MCF 10A (cell line): ENCODE measurements at regions not wholly inside any gene's neighbourhood (a gene's known extent, or its start where the extent isn't known, plus 50 kb on each side); places are given as distances from the start of the nearest gene placed in this dataset.
"Not testable (repeated sequence)": the region's sequence is repeated elsewhere in the genome, so short reads cannot be mapped to it uniquely, and the experiment has no call there.

Experiments used
- BruUV-seq: library from RNA; stranded (reverse); fragments of 400-500 nt; replicated peaks from 2 replicates; lab custom pipeline; 2021; lab: Mats Ljungman, UMichigan
- CTCF ChIA-PET: fragments of 300-600 bp; sonication (Branson Sonifier 250); formaldehyde crosslinking; extraction: SDS; loops from one replicate; lab custom pipeline; 2021; ENCODE audit warnings: antibody characterized with exemption, inconsistent platforms; lab: Yijun Ruan, JAX
- POLR2A ChIA-PET: fragments of 300-600, 350-650 bp; sonication (Branson Sonifier 250); formaldehyde crosslinking; extraction: SDS; loops from one replicate; lab custom pipeline; 2020; ENCODE audit warnings: antibody characterized with exemption, inconsistent platforms; lab: Yijun Ruan, JAX
- DNase-seq: peaks from one replicate; pipeline ENCODE4 v3.0.0-alpha.2; 2018; ENCODE audit not compliant: unreplicated experiment
- H3K27ac Mint-ChIP-seq: one replicate; pipeline ENCODE4 v1.8.0; 2022; ENCODE audit warnings: mild to moderate bottlenecking, low read depth, mixed read lengths; ENCODE audit not compliant: unreplicated experiment
- H3K27me3 Mint-ChIP-seq: one replicate; pipeline ENCODE4 v1.8.0; 2022; ENCODE audit warnings: mixed read lengths; ENCODE audit not compliant: insufficient read depth, unreplicated experiment
- H3K36me3 Mint-ChIP-seq: one replicate; pipeline ENCODE4 v1.8.0; 2022; ENCODE audit warnings: mild to moderate bottlenecking, moderate library complexity, mixed read lengths; ENCODE audit not compliant: insufficient read depth, unreplicated experiment
- H3K4me1 Mint-ChIP-seq: one replicate; pipeline ENCODE4 v1.8.0; 2022; ENCODE audit warnings: mixed read lengths; ENCODE audit not compliant: insufficient read depth, unreplicated experiment
- H3K4me3 Mint-ChIP-seq: one replicate; pipeline ENCODE4 v1.8.0; 2022; ENCODE audit warnings: mild to moderate bottlenecking, moderate library complexity, mixed read lengths; ENCODE audit not compliant: unreplicated experiment
- H3K9me3 Mint-ChIP-seq: one replicate; pipeline ENCODE4 v1.8.0; 2022; ENCODE audit warnings: mixed read lengths; ENCODE audit not compliant: unreplicated experiment
- CTCF ChIP-seq: fragments of 200-600 bp; IDR thresholded peaks from one replicate; pipeline ENCODE4 v1.8.0; 2022; ENCODE audit warnings: antibody characterized with exemption, mild to moderate bottlenecking; ENCODE audit not compliant: unreplicated experiment
- intact Hi-C: fragments of 100-400 bp; cut with micrococcal nuclease; formaldehyde crosslinking; loops from 2 replicates; pipeline ENCODE4 v1.14.1; 2022

GRCh38 chr7:91503934-91504555, 239.8 kb downstream of the FZD1 start:
- ChIA-PET CTCF (no interaction called here), POLR2A (no interaction called here)
- H3K4me3 Mint-ChIP-seq: no peak overlapping the region
- no peaks in the 10 kb centered on the region for H3K36me3 Mint-ChIP-seq
- BruUV-seq: no TSS peak
- TF ChIP-seq CTCF: no peak
- H3K27me3 Mint-ChIP-seq: peaks cover 11% of the 10 kb centered on the region
- H3K27ac Mint-ChIP-seq: no peak overlapping the region
- DNase-seq: no peak
- no peaks in the 10 kb centered on the region for H3K4me1 Mint-ChIP-seq
- intact Hi-C loops: no loop called here
- H3K9me3 Mint-ChIP-seq: no peaks in the 10 kb centered on the region

GRCh38 chr7:91504919-91505318, 240.7 kb downstream of the FZD1 start:
- CTCF ChIA-PET: no interaction called here
- H3K27me3 Mint-ChIP-seq: peaks cover 11% of the 10 kb centered on the region
- no peaks in the 10 kb centered on the region for H3K36me3 Mint-ChIP-seq
- TF ChIP-seq CTCF: no peak
- BruUV-seq: no TSS peak
- intact Hi-C loops: no loop called here
- POLR2A ChIA-PET: no interaction called here
- H3K4me3 Mint-ChIP-seq: no peak overlapping the region
- H3K9me3 Mint-ChIP-seq: no peaks in the 10 kb centered on the region
- no peak overlapping the region for H3K27ac Mint-ChIP-seq
- DNase-seq: no peak
- no peaks in the 10 kb centered on the region for H3K4me1 Mint-ChIP-seq

GRCh38 chr7:91506966-91507365, 242.7 kb downstream of the FZD1 start:
- POLR2A ChIA-PET, H3K4me1 Mint-ChIP-seq, CTCF ChIA-PET, intact Hi-C loops, H3K9me3 Mint-ChIP-seq, H3K4me3 Mint-ChIP-seq, H3K36me3 Mint-ChIP-seq, H3K27ac Mint-ChIP-seq, BruUV-seq, DNase-seq: not testable (repeated sequence)
- peaks cover 11% of the 10 kb centered on the region for H3K27me3 Mint-ChIP-seq

GRCh38 chr7:91511861-91512260, 247.6 kb downstream of the FZD1 start:
- POLR2A ChIA-PET, H3K4me1 Mint-ChIP-seq, intact Hi-C loops, H3K4me3 Mint-ChIP-seq, H3K36me3 Mint-ChIP-seq, CTCF ChIA-PET, DNase-seq, H3K27ac Mint-ChIP-seq, H3K9me3 Mint-ChIP-seq, BruUV-seq: not testable (repeated sequence)
- peaks cover 11% of the 10 kb centered on the region for H3K27me3 Mint-ChIP-seq

- CTCF ChIA-PET: no interaction called here
- no TSS peak for BruUV-seq
These were observed 248.7 kb downstream of the FZD1 start for GRCh38 chr7:91512958-91513357.

More at GRCh38 chr7:91512958-91513357, 248.7 kb downstream of the FZD1 start:
- DNase-seq: no peak
- intact Hi-C loops: no loop called here
- H3K9me3 Mint-ChIP-seq: no peaks in the 10 kb centered on the region
- H3K36me3 Mint-ChIP-seq: no peaks in the 10 kb centered on the region
- no peak overlapping the region for H3K4me3 Mint-ChIP-seq
- no peaks in the 10 kb centered on the region for H3K4me1 Mint-ChIP-seq
- POLR2A ChIA-PET: no interaction called here
- TF ChIP-seq CTCF: no peak
- H3K27me3 Mint-ChIP-seq: peaks cover 8% of the 10 kb centered on the region
- H3K27ac Mint-ChIP-seq: no peak overlapping the region
